ENCODE measurements at regions not wholly inside any gene's neighbourhood (a gene's known extent, or its start where the extent isn't known, plus 50 kb on each side); places are given as distances from the start of the nearest gene placed in this dataset.

- no peak for TF ChIP-seq STAT1 (IDR thresholded peaks at IDR 0.05; ENCODE audit: unreplicated experiment)
- TF ChIP-seq, protein P1, sequence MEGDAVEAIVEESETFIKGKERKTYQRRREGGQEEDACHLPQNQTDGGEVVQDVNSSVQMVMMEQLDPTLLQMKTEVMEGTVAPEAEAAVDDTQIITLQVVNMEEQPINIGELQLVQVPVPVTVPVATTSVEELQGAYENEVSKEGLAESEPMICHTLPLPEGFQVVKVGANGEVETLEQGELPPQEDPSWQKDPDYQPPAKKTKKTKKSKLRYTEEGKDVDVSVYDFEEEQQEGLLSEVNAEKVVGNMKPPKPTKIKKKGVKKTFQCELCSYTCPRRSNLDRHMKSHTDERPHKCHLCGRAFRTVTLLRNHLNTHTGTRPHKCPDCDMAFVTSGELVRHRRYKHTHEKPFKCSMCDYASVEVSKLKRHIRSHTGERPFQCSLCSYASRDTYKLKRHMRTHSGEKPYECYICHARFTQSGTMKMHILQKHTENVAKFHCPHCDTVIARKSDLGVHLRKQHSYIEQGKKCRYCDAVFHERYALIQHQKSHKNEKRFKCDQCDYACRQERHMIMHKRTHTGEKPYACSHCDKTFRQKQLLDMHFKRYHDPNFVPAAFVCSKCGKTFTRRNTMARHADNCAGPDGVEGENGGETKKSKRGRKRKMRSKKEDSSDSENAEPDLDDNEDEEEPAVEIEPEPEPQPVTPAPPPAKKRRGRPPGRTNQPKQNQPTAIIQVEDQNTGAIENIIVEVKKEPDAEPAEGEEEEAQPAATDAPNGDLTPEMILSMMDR (conservative IDR thresholded peaks at IDR 0.05; ENCODE audit: low read depth in 2 of 2), result no peak
- no peak for TF ChIP-seq EZH2phosphoT487 (IDR thresholded peaks at IDR 0.05; ENCODE audit: unreplicated experiment)
- TF ChIP-seq POLR2AphosphoS5 (IDR thresholded peaks at IDR 0.05; ENCODE audit: low read depth), result no peak
- TF ChIP-seq EZH2 (IDR thresholded peaks at IDR 0.05; ENCODE audit: low read depth, unreplicated experiment), result no peak
- TF ChIP-seq JUNB (IDR thresholded peaks at IDR 0.05; ENCODE audit: unreplicated experiment), result no peak
- TF ChIP-seq, protein P2, sequence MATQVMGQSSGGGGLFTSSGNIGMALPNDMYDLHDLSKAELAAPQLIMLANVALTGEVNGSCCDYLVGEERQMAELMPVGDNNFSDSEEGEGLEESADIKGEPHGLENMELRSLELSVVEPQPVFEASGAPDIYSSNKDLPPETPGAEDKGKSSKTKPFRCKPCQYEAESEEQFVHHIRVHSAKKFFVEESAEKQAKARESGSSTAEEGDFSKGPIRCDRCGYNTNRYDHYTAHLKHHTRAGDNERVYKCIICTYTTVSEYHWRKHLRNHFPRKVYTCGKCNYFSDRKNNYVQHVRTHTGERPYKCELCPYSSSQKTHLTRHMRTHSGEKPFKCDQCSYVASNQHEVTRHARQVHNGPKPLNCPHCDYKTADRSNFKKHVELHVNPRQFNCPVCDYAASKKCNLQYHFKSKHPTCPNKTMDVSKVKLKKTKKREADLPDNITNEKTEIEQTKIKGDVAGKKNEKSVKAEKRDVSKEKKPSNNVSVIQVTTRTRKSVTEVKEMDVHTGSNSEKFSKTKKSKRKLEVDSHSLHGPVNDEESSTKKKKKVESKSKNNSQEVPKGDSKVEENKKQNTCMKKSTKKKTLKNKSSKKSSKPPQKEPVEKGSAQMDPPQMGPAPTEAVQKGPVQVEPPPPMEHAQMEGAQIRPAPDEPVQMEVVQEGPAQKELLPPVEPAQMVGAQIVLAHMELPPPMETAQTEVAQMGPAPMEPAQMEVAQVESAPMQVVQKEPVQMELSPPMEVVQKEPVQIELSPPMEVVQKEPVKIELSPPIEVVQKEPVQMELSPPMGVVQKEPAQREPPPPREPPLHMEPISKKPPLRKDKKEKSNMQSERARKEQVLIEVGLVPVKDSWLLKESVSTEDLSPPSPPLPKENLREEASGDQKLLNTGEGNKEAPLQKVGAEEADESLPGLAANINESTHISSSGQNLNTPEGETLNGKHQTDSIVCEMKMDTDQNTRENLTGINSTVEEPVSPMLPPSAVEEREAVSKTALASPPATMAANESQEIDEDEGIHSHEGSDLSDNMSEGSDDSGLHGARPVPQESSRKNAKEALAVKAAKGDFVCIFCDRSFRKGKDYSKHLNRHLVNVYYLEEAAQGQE (IDR thresholded peaks at IDR 0.05; ENCODE audit: unreplicated experiment), result no peak
- TF ChIP-seq ZNF114 (CRISPR knock-in tag; IDR thresholded peaks at IDR 0.05), result no peak
These were observed 85.7 kb downstream of the C13orf42 start for GRCh38 chr13:51025245-51025905.

Data from GM23338 (cell line).